ENCODE measurements at regions not wholly inside any gene's neighbourhood (a gene's known extent, or its start where the extent isn't known, plus 50 kb on each side); places are given as distances from the start of the nearest gene placed in this dataset.

DNA sequence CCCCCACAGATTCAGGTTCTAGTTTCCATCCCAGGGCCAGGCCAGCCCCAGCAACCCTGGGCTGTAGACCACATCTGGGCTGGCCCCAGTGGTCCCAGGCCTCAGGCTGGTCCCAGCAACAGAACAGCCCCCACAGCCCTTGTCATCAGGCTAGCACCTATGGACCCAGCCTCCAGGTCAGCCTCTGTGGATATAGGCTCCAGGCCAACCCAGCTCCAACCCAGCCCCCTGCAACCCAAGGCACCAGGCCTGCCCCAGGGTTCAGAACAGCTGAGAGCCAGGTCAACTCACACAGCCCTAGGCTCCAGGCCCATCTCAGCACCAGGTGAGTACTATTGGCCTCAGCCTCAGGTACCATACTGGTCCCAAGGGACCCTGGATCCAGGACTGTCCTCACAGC lies 155.3 kb downstream of the PWWP3B start:
- no peak overlapping the region for H4K8ac ChIP-seq (ENCODE audit: low read depth in 2 of 2, low read length in 2 of 2)
- BruUV-seq (replicated peaks), result no TSS peak
- intact Hi-C loops (cut with micrococcal nuclease), result no loop called here

More for the DNA sequence above, 155.3 kb downstream of the PWWP3B start:
- ATAC-seq (ENCODE audit: low read depth), result no peak
- Histone ChIP-seq H3K4me3 (ENCODE audit: insufficient read depth, low read depth, low read length) (no peak overlapping the region), H2BK5ac (ENCODE audit: low read depth, low read length, poor library complexity, severe bottlenecking) (no peak overlapping the region), H3K18ac (ENCODE audit: low read depth, low read length) (no peak overlapping the region), H2AK5ac (ENCODE audit: low read depth, low read length) (no peak overlapping the region), H4K20me1 (ENCODE audit: insufficient read depth, low read length) (no peaks in the 10 kb centered on the region), H3K9me3 (ENCODE audit: control insufficient read depth, insufficient read depth, low read length) (peaks cover 8% of the 10 kb centered on the region; the same call in 1 of the 2 replicates), H2BK15ac (ENCODE audit: low read depth, low read length) (no peak overlapping the region), H2BK20ac (ENCODE audit: low read depth, low read length) (no peak overlapping the region), H2BK120ac (ENCODE audit: low read depth, low read length) (no peak overlapping the region), H3K4me1 (ENCODE audit: control insufficient read depth, insufficient read depth, low read length) (no peaks in the 10 kb centered on the region), H3K4ac (ENCODE audit: low read depth, low read length) (no peak overlapping the region), H3K79me1 (ENCODE audit: low read depth in 1 of 2, low read length in 2 of 2) (no peaks in the 10 kb centered on the region), H3K9ac (ENCODE audit: low read depth, low read length) (no peak overlapping the region), H4K5ac (ENCODE audit: low read depth, low read length) (no peak overlapping the region), H3K9me1 (ENCODE audit: insufficient read depth, low read length) (no peaks in the 10 kb centered on the region), H3K36me3 (ENCODE audit: control insufficient read depth, insufficient read depth, low read length) (no peaks in the 10 kb centered on the region), H2AFZ (replicated peaks; ENCODE audit: low read length, poor library complexity) (no peak overlapping the region), H3K27me3 (ENCODE audit: control insufficient read depth, insufficient read depth, low read length) (peaks cover 1% of the 10 kb centered on the region; the same call in 1 of the 2 replicates), H3K56ac (ENCODE audit: extremely low read depth, insufficient read depth, low read length) (no peak overlapping the region), H4K91ac (ENCODE audit: insufficient read depth, low read depth, low read length) (no peak overlapping the region), H3K4me2 (ENCODE audit: low read depth, low read length) (no peak overlapping the region), H3K27ac (ENCODE audit: insufficient read depth, low read length) (no peak overlapping the region), H3K23ac (ENCODE audit: low read depth, low read length) (no peak overlapping the region), H3K14ac (replicated peaks; ENCODE audit: low read depth, low read length) (no peak overlapping the region), H2AK9ac (replicated peaks; ENCODE audit: low read depth, low read length, poor library complexity) (peak overlapping the region; percentile 65)
- ChIA-PET POLR2A (ENCODE audit: unreplicated experiment) (no interaction called here), CTCF (no interaction called here)
- dilution Hi-C loops (cut with HindIII; ENCODE audit: low sequenced_read_pairs, unreplicated experiment), result no loop called here
- TF ChIP-seq RCOR1 (IDR thresholded peaks at IDR 0.05; ENCODE audit: insufficient replicate concordance, low read length), result no peak
- no peak for TF ChIP-seq POLR2A (IDR thresholded peaks at IDR 0.05; ENCODE audit: low read depth, low read length)
- no peak for TF ChIP-seq MAFK (IDR thresholded peaks at IDR 0.05; ENCODE audit: low read depth, low read length)
- DNase-seq, result no peak
- in situ Hi-C loops (cut with MboI; ENCODE audit: low sequenced_read_pairs), result no loop called here

Measured in IMR-90 (cell line).